Spleen (tissue), 11 donors: ENCODE measurements at regions not wholly inside any gene's neighbourhood (a gene's known extent, or its start where the extent isn't known, plus 50 kb on each side); places are given as distances from the start of the nearest gene placed in this dataset.

ENCODE experiments used
- DNase-seq: peaks from one replicate; pipeline ENCODE4 v3.0.0-alpha.2; 2020
- H3K27ac ChIP-seq, 8 donors: fragments of 200-600 bp; sonication (generic) in 7 of 8; 1 replicate in 4 of 8; 2 replicates in 4 of 8; pipeline versions ENCODE4 v1.5.0 to v1.8.0; 2016 to 2021; ENCODE audit warnings: inconsistent platforms in 4 of 8, mild to moderate bottlenecking in 4 of 8, moderate library complexity in 1 of 8
- H3K27me3 ChIP-seq, 7 donors: fragments of 200-600 bp; sonication (generic) in 6 of 7; replicated peaks in 1 of 7; 1 replicate in 4 of 7; 2 replicates in 3 of 7; pipeline versions ENCODE4 v1.5.0 to v1.8.0; 2016 to 2021; ENCODE audit warnings: inconsistent platforms in 3 of 7, mild to moderate bottlenecking in 1 of 7
- H3K36me3 ChIP-seq, 6 donors: fragments of 200-600 bp; sonication (generic) in 5 of 6; 1 replicate in 4 of 6; 2 replicates in 2 of 6; pipeline versions ENCODE4 v1.5.0 to v1.8.0; 2016 to 2021; ENCODE audit warnings: inconsistent platforms in 2 of 6
- H3K4me1 ChIP-seq, 6 donors: fragments of 200-600 bp; sonication (generic) in 5 of 6; 1 replicate in 3 of 6; 2 replicates in 3 of 6; pipeline versions ENCODE4 v1.5.0 to v1.8.0; 2016 to 2021; ENCODE audit warnings: inconsistent platforms in 3 of 6
- H3K4me3 ChIP-seq, 8 donors: fragments of 200-600 bp; sonication (generic) in 7 of 8; 1 replicate in 4 of 8; 2 replicates in 4 of 8; pipeline versions ENCODE4 v1.5.0 to v1.8.0; 2016 to 2021; ENCODE audit warnings: inconsistent platforms in 4 of 8, mild to moderate bottlenecking in 4 of 8, moderate library complexity in 2 of 8
- H3K9me3 ChIP-seq, 8 donors: fragments of 200-600 bp; sonication (generic) in 7 of 8; 1 replicate in 4 of 8; 2 replicates in 4 of 8; pipeline versions ENCODE4 v1.5.0 to v1.8.0; 2016 to 2021; ENCODE audit warnings: inconsistent platforms in 4 of 8
- POLR2A ChIP-seq, 3 donors: fragments of 450-650 bp; IDR thresholded peaks; one replicate each; pipeline ENCODE4 v1.5.1; 2017; ENCODE audit warnings: antibody characterized with exemption in 3 of 3, mild to moderate bottlenecking in 1 of 3
- POLR2AphosphoS5 ChIP-seq, 3 donors: sonication (generic); formaldehyde crosslinking; IDR thresholded peaks; one replicate each; pipeline ENCODE4 v1.5.1; 2017; ENCODE audit warnings: antibody characterized with exemption in 3 of 3
- WGBS, 5 donors: extraction: QIAGEN DNeasy Blood & Tissue Kit in 3 of 5; methylation state at CpG; one replicate each; pipeline versions ENCODE4 v1.1.5 to v1.1.7; 2013 to 2018; 5-methylcytosine and 5-hydroxymethylcytosine counted together
- intact Hi-C: fragments of 100-400 bp; cut with DNase I; formaldehyde crosslinking; loops from one replicate; pipeline ENCODE4 v1.15.0; 2023; ENCODE audit warnings: low total_unique reads
- TF ChIP-seq, protein P1 (sequence below), 11 experiments: fragments of 200-600 bp in 7 of 11; fragments of 450-650 bp in 4 of 11; sonication (generic) in 4 of 11; IDR thresholded peaks in 8 of 11; conservative IDR thresholded peaks in 3 of 11; 1 replicate in 7 of 11; 2 replicates in 4 of 11; pipeline versions ENCODE4 v1.4.0 to v1.8.0; 2016 to 2021; ENCODE audit warnings: antibody characterized with exemption in 11 of 11, inconsistent platforms in 4 of 11, mild to moderate bottlenecking in 1 of 11
- donor health status: healthy with polysubstance abuse.
- donor health status: DM: no; HTN: no; CAD: no; lungs with moderate emphysema.
- donor health status: DM: no; HTN: no; CAD: no.
- donor health status: Bipolar disorder and iron deficiency.
- donor health status: healthy.
- donor health status: DM: no; HTN: no; CAD: no.
- donor health status: DM: yes; HTN: yes; CAD: no.

DNA sequence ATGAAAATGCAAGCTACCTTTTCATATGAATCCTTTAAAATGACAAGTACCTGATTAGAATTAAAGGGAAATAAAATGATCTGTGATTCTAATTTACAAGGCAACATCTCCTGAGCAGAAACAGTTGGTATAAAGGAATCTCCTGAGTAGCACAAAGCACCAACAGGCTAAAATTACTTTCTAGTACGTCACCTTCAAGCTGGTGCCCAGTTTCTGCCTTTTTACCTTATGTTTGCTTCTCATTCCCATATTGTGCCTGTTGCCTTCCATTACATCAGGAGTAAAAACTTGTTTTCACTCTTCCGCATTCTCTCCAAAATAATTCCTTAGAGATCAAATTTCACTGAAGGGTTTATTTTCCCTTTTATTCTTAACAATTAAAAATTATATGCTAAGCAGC is 587.1 kb upstream of the KCND2 start:
- no peaks in the 10 kb centered on the region for H3K9me3 ChIP-seq
- no peak overlapping the region for H3K4me3 ChIP-seq
- intact Hi-C loops: no loop called here
- H3K27me3 ChIP-seq: no peaks in the 10 kb centered on the region
- H3K4me1 ChIP-seq: no peaks in the 10 kb centered on the region
- 70 to 76% (median 72%) methylated on average over 2 of the region's 2 CpGs for WGBS, 5 donors
- no peaks in the 10 kb centered on the region for H3K36me3 ChIP-seq
- no peak for TF ChIP-seq POLR2A (IDR thresholded peaks at IDR 0.05)
- TF ChIP-seq, protein P1, sequence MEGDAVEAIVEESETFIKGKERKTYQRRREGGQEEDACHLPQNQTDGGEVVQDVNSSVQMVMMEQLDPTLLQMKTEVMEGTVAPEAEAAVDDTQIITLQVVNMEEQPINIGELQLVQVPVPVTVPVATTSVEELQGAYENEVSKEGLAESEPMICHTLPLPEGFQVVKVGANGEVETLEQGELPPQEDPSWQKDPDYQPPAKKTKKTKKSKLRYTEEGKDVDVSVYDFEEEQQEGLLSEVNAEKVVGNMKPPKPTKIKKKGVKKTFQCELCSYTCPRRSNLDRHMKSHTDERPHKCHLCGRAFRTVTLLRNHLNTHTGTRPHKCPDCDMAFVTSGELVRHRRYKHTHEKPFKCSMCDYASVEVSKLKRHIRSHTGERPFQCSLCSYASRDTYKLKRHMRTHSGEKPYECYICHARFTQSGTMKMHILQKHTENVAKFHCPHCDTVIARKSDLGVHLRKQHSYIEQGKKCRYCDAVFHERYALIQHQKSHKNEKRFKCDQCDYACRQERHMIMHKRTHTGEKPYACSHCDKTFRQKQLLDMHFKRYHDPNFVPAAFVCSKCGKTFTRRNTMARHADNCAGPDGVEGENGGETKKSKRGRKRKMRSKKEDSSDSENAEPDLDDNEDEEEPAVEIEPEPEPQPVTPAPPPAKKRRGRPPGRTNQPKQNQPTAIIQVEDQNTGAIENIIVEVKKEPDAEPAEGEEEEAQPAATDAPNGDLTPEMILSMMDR (IDR thresholded peaks at IDR 0.05 in 8 of 11, conservative IDR thresholded peaks at IDR 0.05 in 3 of 11): no peak
- TF ChIP-seq POLR2AphosphoS5 (IDR thresholded peaks at IDR 0.05): no peak
- no peak for DNase-seq
- H3K27ac ChIP-seq: no peak overlapping the region

DNA sequence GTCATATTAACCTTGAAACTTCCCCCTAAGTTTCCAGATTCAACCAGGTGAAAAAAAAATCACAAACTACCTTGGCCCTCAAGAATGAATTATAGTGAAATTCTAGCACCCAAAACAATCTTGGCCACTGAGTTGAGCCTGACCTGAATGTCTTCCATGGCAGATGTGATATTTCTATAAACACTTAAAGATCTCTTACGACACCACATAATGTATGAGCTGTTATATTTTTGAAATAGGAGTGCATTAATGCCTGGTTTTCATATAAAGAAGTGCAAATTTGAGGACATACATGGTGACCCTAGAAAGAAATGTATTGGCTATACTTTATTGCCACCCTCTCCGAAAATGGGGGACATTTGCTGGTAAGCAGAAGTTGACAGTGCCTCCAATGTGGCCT is 584.1 kb upstream of the KCND2 start:
- H3K36me3 ChIP-seq: no peaks in the 10 kb centered on the region
- intact Hi-C loops: no loop called here
- H3K27ac ChIP-seq: no peak overlapping the region
- 61 to 78% (median 77%) methylated on average over 2 of the region's 2 CpGs for WGBS, 5 donors
- H3K9me3 ChIP-seq: peaks cover 0 to 2% (median 0%) of the 10 kb centered on the region in 8 donors
- H3K4me1 ChIP-seq: no peaks in the 10 kb centered on the region
- H3K4me3 ChIP-seq: no peak overlapping the region
- H3K27me3 ChIP-seq: no peaks in the 10 kb centered on the region
- no peak for DNase-seq
- TF ChIP-seq POLR2AphosphoS5 (IDR thresholded peaks at IDR 0.05) (no peak), POLR2A (IDR thresholded peaks at IDR 0.05) (no peak)
- TF ChIP-seq, protein P1 (IDR thresholded peaks at IDR 0.05 in 8 of 11, conservative IDR thresholded peaks at IDR 0.05 in 3 of 11): no peak

DNA sequence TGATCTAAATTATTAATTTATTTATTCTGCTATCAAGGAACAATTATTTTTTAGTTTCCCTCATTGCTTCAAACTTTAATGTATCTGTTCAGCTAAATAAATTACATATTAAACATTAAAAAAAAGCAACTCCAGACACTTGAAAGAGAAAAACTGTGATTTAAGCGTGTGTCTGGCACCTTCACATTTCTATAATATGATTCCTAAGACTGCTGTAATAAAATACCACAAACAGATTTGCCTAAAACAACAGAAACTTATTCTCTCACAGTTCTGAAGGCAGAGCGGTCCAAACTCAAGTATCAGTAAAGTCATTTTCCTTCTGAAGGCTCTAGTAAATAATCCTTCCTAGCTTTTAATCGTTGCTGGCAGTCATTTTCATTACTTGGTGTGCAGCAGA is 580.4 kb upstream of the KCND2 start:
- WGBS, 5 donors: 60 to 63% (median 61%) methylated on average over 3 of the region's 3 CpGs
- H3K4me3 ChIP-seq: no peak overlapping the region
- no peak for DNase-seq
- H3K27ac ChIP-seq: no peak overlapping the region
- no peaks in the 10 kb centered on the region for H3K36me3 ChIP-seq
- peaks cover 0 to 28% (median 15%) of the 10 kb centered on the region in 8 donors for H3K9me3 ChIP-seq
- H3K4me1 ChIP-seq: no peaks in the 10 kb centered on the region
- TF ChIP-seq POLR2AphosphoS5 (IDR thresholded peaks at IDR 0.05) (no peak), POLR2A (IDR thresholded peaks at IDR 0.05) (no peak)
- no peaks in the 10 kb centered on the region for H3K27me3 ChIP-seq
- intact Hi-C loops: no loop called here

- no peaks in the 10 kb centered on the region for H3K27me3 ChIP-seq
- intact Hi-C loops: no loop called here
- no peak for DNase-seq
- no peak overlapping the region for H3K4me3 ChIP-seq
- no peak for TF ChIP-seq POLR2AphosphoS5 (IDR thresholded peaks at IDR 0.05)
- TF ChIP-seq POLR2A (IDR thresholded peaks at IDR 0.05): no peak
- TF ChIP-seq, protein P1 (IDR thresholded peaks at IDR 0.05 in 8 of 11, conservative IDR thresholded peaks at IDR 0.05 in 3 of 11): no peak
- H3K27ac ChIP-seq: no peak overlapping the region
- no peaks in the 10 kb centered on the region for H3K36me3 ChIP-seq
- peaks cover 0 to 28% (median 15%) of the 10 kb centered on the region in 8 donors for H3K9me3 ChIP-seq
- no peaks in the 10 kb centered on the region for H3K4me1 ChIP-seq
- WGBS, 5 donors: 52 to 65% (median 58%) methylated on average over 1 of the region's 1 CpG
Measured at GRCh38 chr7:119694506-119694905, 578.5 kb upstream of the KCND2 start.

- DNase-seq: no peak
- Histone ChIP-seq H3K4me1 (no peaks in the 10 kb centered on the region), H3K36me3 (no peaks in the 10 kb centered on the region), H3K27ac (no peak overlapping the region), H3K4me3 (no peak overlapping the region), H3K27me3 (no peaks in the 10 kb centered on the region), H3K9me3 (peaks cover 0 to 28% (median 15%) of the 10 kb centered on the region in 8 donors)
- no peak for TF ChIP-seq POLR2A (IDR thresholded peaks at IDR 0.05)
- TF ChIP-seq, protein P1 (IDR thresholded peaks at IDR 0.05 in 8 of 11, conservative IDR thresholded peaks at IDR 0.05 in 3 of 11): no peak
- 75 to 89% (median 85%) methylated on average over 3 of the region's 3 CpGs for WGBS, 5 donors
- intact Hi-C loops: no loop called here
Measured at GRCh38 chr7:119696336-119696735, 576.6 kb upstream of the KCND2 start.
